Astrocyte of the cerebellum (primary cell): ENCODE measurements at regions not wholly inside any gene's neighbourhood (a gene's known extent, or its start where the extent isn't known, plus 50 kb on each side); places are given as distances from the start of the nearest gene placed in this dataset.

Experiments
- DNase-seq: peaks from one replicate; pipeline ENCODE4 v3.0.0-alpha.2; 2011; ENCODE audit warnings: low read depth
- H3K4me3 ChIP-seq: 2 replicates; pipeline ENCODE4 v1.5.1; 2011; ENCODE audit warnings: mild to moderate bottlenecking, low read depth, low read length, moderate library complexity
- in situ Hi-C: cut with HindIII; loops from 2 replicates; pipeline ENCODE4 v1.10.0; 2017; ENCODE audit warnings: low sequenced_read_pairs
- TF ChIP-seq, protein P1 (sequence below): IDR thresholded peaks from 2 replicates; pipeline ENCODE4 v1.5.1; 2012; ENCODE audit warnings: low read length, low read depth, moderate library complexity, mild to moderate bottlenecking; ENCODE audit errors: missing control alignments

DNA sequence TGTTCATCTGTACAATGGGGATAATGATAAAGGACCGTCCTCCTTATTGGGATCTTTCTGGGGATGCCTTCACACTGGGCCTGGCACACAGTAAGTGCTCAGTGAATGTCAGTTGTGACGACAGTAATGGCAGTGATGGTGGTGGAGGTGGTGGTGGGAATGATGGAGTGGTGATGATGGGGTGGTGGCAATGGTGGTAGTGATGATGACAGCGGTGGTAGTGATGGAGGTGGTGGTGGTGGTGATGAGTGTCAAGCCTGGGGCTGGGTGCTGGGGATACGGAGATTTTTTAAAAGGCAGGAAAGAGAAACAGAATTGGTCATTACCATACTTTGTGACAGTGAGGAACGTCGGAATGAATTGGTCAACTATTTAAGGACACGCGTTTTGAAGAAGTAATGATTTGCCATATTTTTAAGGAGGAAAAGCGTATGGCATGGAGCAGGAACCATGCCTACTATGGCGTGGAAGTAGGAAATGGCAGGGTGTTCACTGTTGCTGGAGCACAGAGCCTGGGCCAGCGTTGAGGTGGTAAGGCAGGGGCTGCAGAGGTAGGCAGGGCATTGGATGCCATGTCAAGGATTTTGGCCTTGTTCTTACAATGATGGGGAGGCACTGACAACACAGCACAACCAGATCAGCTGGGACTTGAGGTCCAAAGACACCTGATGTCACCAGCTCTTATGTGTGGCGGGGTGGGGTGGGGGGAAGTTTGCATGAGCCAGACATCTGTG lies 128.7 kb downstream of the ACTL8 start:
- TF ChIP-seq, protein P1, sequence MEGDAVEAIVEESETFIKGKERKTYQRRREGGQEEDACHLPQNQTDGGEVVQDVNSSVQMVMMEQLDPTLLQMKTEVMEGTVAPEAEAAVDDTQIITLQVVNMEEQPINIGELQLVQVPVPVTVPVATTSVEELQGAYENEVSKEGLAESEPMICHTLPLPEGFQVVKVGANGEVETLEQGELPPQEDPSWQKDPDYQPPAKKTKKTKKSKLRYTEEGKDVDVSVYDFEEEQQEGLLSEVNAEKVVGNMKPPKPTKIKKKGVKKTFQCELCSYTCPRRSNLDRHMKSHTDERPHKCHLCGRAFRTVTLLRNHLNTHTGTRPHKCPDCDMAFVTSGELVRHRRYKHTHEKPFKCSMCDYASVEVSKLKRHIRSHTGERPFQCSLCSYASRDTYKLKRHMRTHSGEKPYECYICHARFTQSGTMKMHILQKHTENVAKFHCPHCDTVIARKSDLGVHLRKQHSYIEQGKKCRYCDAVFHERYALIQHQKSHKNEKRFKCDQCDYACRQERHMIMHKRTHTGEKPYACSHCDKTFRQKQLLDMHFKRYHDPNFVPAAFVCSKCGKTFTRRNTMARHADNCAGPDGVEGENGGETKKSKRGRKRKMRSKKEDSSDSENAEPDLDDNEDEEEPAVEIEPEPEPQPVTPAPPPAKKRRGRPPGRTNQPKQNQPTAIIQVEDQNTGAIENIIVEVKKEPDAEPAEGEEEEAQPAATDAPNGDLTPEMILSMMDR = no peak
- DNase-seq = no peak
- in situ Hi-C loops = no loop called here
- no peak overlapping the region for H3K4me3 ChIP-seq

DNA sequence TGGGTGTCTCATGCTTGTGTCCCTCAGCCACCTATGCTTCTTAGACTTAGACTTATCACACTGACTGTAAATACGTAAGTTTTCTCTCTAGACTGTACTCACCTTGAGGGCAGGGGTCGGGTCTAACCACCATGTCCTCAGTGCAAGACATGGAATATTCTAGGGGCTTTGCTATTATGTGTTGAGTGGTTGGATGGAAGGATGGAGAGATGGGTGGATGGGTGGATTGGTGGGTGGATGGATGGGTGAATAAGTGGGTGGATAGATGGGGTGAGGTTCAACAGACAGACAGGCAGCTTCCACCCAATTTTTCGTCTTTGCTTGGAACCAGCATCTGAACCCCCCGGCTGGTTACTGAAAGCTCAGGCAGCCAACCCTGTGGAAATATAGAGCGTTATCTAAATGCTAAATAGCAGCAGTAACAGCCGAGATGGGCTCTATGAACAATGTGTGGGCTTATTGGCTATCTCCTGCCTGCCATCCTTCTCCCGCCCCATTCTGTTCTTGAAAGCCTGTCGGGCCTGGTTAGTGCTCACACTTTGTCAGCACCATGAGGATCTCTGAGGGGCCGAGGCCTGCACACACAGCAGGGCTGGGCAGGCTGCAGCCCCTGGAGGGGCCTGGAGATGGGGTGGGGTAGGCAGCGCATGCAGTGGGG lies 130.7 kb downstream of the ACTL8 start:
- H3K4me3 ChIP-seq = no peak overlapping the region
- in situ Hi-C loops = no loop called here
- TF ChIP-seq, protein P1 = no peak
- no peak for DNase-seq

DNA sequence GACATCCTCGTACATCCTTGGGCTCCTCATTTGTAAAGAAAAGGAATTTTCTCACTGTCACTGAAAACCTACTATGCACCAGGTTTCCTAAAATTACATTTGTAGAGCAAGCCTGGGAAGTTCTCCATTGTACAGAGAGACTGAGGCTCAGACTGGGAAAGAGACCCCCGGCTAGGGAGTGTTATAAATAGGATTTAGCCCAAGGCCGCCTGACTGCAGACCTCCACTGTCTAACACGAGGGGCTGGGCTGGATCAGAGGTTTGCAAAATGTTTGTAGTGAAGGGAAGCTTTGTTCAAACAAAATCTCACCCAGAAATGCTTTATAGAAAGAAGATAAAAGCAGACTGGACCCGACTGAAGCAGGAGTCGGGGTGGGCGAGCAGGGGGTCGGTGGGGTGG lies 131.3 kb downstream of the ACTL8 start:
- DNase-seq = no peak
- TF ChIP-seq, protein P1 = no peak
- in situ Hi-C loops = no loop called here
- H3K4me3 ChIP-seq = no peak overlapping the region

DNA sequence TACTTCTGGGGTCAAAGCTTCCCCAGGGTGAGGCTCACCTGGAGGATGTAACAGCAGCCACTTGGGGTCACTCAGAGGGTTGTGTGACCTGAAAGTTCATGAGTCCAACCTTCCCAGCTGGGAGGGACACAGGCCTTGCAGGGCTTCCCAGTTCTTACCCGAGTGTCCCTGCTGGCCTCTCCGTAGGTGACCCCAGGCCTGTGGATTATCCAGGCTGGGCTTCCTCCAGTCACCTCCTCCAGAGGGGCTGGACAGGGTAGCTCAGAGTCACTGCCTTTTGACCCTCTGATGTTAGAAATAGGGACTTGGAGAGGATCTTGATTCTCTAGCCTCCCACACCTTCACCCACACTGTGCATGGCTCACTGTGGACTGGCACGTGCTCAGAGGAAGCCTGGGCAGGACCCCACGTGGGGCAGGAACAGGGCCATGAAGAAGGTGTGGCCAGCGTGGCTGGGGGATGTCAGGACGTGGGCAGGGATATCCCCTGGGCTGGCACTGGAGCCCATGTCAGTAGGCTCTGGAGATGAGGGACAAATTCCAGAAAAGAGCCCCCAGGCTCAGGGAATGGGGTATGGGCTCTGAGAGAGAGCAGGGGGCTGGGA lies 131.8 kb downstream of the ACTL8 start:
- in situ Hi-C loops = no loop called here
- TF ChIP-seq, protein P1 = no peak
- no peak for DNase-seq

DNA sequence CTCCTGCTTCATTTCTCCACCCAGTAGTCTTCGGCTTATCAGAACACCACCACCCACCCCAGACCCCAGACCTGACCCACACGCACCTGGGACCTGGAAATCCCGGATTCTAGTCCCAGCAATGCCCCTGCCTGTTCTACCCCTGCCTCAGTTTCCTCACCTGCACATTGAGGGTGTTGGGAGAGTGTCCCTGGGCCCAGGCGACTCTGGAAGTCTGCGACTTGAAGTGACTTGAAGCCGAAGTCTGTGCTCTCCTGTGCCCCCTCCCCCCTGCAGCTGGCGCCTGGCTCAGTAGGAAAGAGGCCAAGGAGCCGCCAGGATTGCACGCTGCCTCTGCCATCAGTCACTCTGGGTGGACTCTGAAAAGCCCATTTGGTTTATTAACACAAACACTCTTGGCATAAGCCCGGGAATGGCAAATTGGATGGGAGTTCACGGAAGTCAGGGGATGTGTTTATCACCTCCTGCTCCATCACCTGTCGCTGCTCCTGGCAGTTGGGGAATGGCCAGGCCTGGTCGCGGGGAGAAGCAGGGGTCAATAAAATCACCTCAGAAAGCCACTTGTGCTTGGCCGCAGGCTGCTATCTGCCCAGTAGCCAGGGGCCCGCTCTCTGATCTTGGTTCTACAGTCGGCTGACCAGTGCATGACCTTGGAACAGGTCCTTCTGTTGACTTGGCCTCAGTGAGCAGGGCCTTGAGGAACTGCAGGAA lies 132.7 kb downstream of the ACTL8 start:
- TF ChIP-seq, protein P1 = no peak
- in situ Hi-C loops = no loop called here
- no peak for DNase-seq
- H3K4me3 ChIP-seq = no peak overlapping the region

More for the DNA sequence above, 131.8 kb downstream of the ACTL8 start:
- no peak overlapping the region for H3K4me3 ChIP-seq

DNA sequence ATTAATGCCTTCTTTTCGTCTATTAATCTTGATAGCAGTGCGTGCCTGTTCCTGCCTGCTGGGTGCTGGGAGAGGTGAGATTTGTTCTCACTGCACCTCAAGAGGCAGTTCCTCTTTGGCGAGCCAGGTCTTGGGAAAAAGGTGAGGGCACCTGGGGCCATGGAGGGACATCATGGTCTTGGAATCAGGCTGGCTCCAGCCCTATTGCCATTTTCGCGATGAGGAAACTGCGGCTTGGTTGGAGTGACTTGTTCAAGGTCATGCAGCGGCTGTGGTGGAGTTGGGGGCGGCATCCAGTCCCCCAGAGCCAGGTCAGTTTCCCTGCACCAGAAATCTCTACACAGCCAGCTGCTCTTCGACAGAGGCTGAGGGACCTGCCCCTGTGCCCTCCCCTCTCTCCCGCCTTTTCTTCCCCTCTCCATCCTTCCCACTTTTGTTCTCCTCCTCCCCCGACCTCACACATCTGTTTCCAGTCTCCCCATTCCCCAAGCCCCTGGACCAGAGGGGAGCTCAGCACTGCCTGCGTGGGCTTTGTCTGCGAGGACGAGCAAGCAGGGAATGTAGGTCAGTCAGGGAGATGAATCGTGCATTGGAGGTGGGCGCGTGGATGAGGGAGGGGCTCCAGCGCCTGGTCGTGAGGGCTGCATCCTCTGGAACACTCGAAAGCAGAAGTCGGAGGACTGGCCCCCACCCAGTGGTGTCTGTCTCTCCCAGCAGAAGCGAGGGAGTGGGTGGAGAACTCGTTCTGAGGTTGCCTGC lies 135.1 kb downstream of the ACTL8 start:
- in situ Hi-C loops = no loop called here
- no peak for DNase-seq
- no peak overlapping the region for H3K4me3 ChIP-seq
- TF ChIP-seq, protein P1 = no peak
